Erythroblast (primary cell): ENCODE measurements at regions not wholly inside any gene's neighbourhood (a gene's known extent, or its start where the extent isn't known, plus 50 kb on each side); places are given as distances from the start of the nearest gene placed in this dataset.

Experiments used
- DNase-seq, 2 experiments: peaks; one replicate each; lab custom pipeline; 2025; lab: John Stamatoyannopoulos, UW
- GATA1 ChIP-seq: IDR thresholded peaks from 2 replicates; pipeline ENCODE4 v1.6.1; 2011; ENCODE audit warnings: low read depth, mild to moderate bottlenecking, control low read depth, low read length, moderate library complexity
- POLR2A ChIP-seq: IDR thresholded peaks from 2 replicates; pipeline ENCODE4 v1.6.1; 2011; ENCODE audit warnings: mild to moderate bottlenecking, low read length

- TF ChIP-seq GATA1, result no peak
- TF ChIP-seq POLR2A, result no peak
- DNase-seq, result no peak
Measured at GRCh38 chr7:27409776-27410175, 167.2 kb downstream of the EVX1 start.

- DNase-seq, result no peak
- TF ChIP-seq POLR2A, result no peak
- no peak for TF ChIP-seq GATA1
Measured at GRCh38 chr7:27410812-27411544, 168.4 kb downstream of the EVX1 start.

- no peak for DNase-seq
- TF ChIP-seq POLR2A (no peak), GATA1 (no peak)
Measured at GRCh38 chr7:27412164-27412563, 169.6 kb downstream of the EVX1 start.

- DNase-seq, result no peak
- no peak for TF ChIP-seq GATA1
- TF ChIP-seq POLR2A, result no peak
Measured at GRCh38 chr7:27418541-27418940, 175.9 kb downstream of the EVX1 start.

DNA sequence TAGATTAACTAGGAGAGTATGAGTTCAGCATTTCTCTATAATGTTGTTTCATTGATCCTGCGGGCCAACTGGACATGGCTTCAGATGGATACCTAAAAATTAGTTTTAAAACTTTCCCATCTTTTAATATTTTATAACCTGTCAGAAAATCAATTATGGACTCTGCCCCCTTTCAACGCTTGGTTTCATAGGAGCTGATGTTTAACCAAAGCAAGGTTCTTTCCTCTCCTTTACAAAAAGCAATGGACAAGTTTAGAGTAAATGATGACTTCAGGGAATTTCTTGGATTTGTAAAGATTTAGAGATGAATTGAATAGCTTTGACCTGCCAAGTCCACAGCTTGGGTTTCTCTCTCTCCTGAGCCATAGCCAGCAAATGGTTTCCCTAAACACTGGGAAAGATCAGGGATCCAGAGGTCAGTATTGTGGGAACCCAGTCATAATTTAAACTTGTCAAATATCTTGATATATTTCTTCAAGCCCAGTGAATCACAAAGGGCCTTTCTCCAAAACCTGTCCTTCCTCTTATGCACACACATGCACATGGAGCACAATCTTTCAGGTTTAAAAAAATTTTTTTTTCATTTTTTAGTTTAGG lies 177.1 kb downstream of the EVX1 start:
- TF ChIP-seq POLR2A, result no peak
- no peak for TF ChIP-seq GATA1
- no peak for DNase-seq

- TF ChIP-seq POLR2A (no peak), GATA1 (no peak)
- no peak for DNase-seq
Measured at GRCh38 chr7:27420702-27421101, 178.1 kb downstream of the EVX1 start.

GRCh38 chr7:27423290-27423689 lies 180.7 kb downstream of the EVX1 start:
- no peak for DNase-seq
- TF ChIP-seq GATA1, result no peak
- TF ChIP-seq POLR2A, result no peak

- no peak for DNase-seq
- no peak for TF ChIP-seq GATA1
- no peak for TF ChIP-seq POLR2A
Measured at GRCh38 chr7:27423821-27424220, 181.2 kb downstream of the EVX1 start.

- DNase-seq, result no peak
- TF ChIP-seq POLR2A (no peak), GATA1 (no peak)
Measured at GRCh38 chr7:27424231-27424630, 181.6 kb downstream of the EVX1 start.

GRCh38 chr7:27424749-27425148 lies 182.1 kb downstream of the EVX1 start:
- no peak for DNase-seq
- TF ChIP-seq GATA1, result no peak
- no peak for TF ChIP-seq POLR2A

DNA sequence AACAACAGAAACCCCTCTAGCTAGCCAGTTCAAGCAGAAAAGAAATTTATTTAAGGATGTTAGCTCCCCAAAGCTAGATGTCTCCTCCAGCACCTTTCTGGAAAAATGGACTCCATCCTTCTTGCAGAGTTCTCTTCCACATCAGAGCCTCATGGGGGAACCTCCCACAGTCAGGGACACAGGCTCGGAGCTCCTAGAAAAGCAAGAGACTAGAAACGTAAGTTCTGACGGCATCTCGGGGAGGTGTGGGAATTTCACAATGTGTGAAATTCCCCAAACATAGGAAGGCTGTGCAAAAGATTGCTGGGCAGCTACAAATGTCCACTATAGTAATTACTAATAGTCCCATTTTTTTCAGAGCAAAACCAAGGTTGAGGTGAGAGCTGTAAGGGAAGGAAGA lies 184.8 kb downstream of the EVX1 start:
- no peak for DNase-seq
- TF ChIP-seq POLR2A (no peak), GATA1 (no peak)

- TF ChIP-seq GATA1 (no peak), POLR2A (no peak)
- no peak for DNase-seq
Measured at GRCh38 chr7:27430105-27430504, 187.5 kb downstream of the EVX1 start.

DNA sequence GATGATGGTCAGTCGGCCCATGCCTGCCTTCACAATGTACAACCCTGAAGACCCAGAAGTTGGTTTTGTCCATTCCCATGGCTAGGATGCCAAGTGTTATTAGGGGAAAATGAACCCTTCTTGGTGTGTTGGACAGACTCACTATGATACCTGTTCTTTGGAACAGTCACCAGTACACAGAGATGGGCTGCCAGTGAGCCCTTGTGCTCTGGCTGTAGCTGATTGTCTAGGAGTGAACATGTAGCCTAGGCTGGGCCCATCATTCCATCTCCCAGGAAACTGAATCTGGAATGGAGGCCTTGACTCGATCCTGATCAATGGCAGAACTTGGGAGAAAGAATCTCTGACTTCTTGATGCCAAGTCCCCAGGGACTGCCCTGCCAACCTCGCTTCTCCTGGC lies 188.9 kb downstream of the EVX1 start:
- TF ChIP-seq GATA1 (no peak), POLR2A (no peak)
- no peak for DNase-seq

GRCh38 chr7:27433581-27433980 lies 191.0 kb downstream of the EVX1 start:
- TF ChIP-seq GATA1, result no peak
- no peak for DNase-seq
